HG03378 (cell line): ENCODE measurements at regions not wholly inside any gene's neighbourhood (a gene's known extent, or its start where the extent isn't known, plus 50 kb on each side); places are given as distances from the start of the nearest gene placed in this dataset.
"Not testable (repeated sequence)": the region's sequence is repeated elsewhere in the genome, so short reads cannot be mapped to it uniquely, and the experiment has no call there.

ENCODE experiments used
- ATAC-seq: cut with Tn5 transposase; IDR thresholded peaks from one replicate; pipeline ENCODE4 v1.9.1; 2021; ENCODE audit warnings: mild to moderate bottlenecking, moderate library complexity; ENCODE audit not compliant: unreplicated experiment

GRCh38 chr15:70378126-70379031 is 280.7 kb upstream of the TLE3 start:
- no peak for ATAC-seq

GRCh38 chr15:70376929-70377691 is 279.4 kb upstream of the TLE3 start:
- ATAC-seq, result no peak

GRCh38 chr15:70376031-70376928 is 278.6 kb upstream of the TLE3 start:
- no peak for ATAC-seq

- no peak for ATAC-seq
These were observed 277.9 kb upstream of the TLE3 start for GRCh38 chr15:70375586-70375985.

GRCh38 chr15:70375006-70375431 is 277.3 kb upstream of the TLE3 start:
- ATAC-seq, result no peak

- no peak for ATAC-seq
These were observed 276.4 kb upstream of the TLE3 start for GRCh38 chr15:70374096-70374495.

GRCh38 chr15:70373439-70373838 is 275.7 kb upstream of the TLE3 start:
- not testable (repeated sequence) for ATAC-seq

GRCh38 chr15:70367913-70368705 is 270.4 kb upstream of the TLE3 start:
- not testable (repeated sequence) for ATAC-seq

- not testable (repeated sequence) for ATAC-seq
These were observed 266.3 kb upstream of the TLE3 start for GRCh38 chr15:70364023-70364422.

GRCh38 chr15:70362886-70363285 is 265.2 kb upstream of the TLE3 start:
- ATAC-seq, result no peak

- no peak for ATAC-seq
These were observed 264.6 kb upstream of the TLE3 start for GRCh38 chr15:70362350-70362749.

GRCh38 chr15:70361891-70362290 is 264.2 kb upstream of the TLE3 start:
- ATAC-seq, result no peak

- no peak for ATAC-seq
These were observed 263.4 kb upstream of the TLE3 start for GRCh38 chr15:70361106-70361505.

- ATAC-seq, result no peak
These were observed 261.3 kb upstream of the TLE3 start for GRCh38 chr15:70358871-70359647.

- ATAC-seq, result no peak
These were observed 260.5 kb upstream of the TLE3 start for GRCh38 chr15:70358011-70358819.

GRCh38 chr15:70357453-70357852 is 259.7 kb upstream of the TLE3 start:
- no peak for ATAC-seq

- ATAC-seq, result no peak
These were observed 259.2 kb upstream of the TLE3 start for GRCh38 chr15:70356919-70357318.

GRCh38 chr15:70356062-70356860 is 258.5 kb upstream of the TLE3 start:
- ATAC-seq, result no peak
